B cell (primary cell): ENCODE measurements at regions not wholly inside any gene's neighbourhood (a gene's known extent, or its start where the extent isn't known, plus 50 kb on each side); places are given as distances from the start of the nearest gene placed in this dataset.

ENCODE experiments used
- ATAC-seq: fragments of 200-7000 bp; cut with Tn5 transposase; one replicate; pipeline ENCODE4 v1.10.0; 2021; ENCODE audit warnings: low read depth, mild to moderate bottlenecking, moderate number of reproducible peaks, moderate library complexity
- CTCF ChIA-PET: fragments of 350-600 bp; sonication (Branson Sonifier 250); formaldehyde crosslinking; loops from one replicate; lab custom pipeline; 2021; ENCODE audit warnings: antibody characterized with exemption, inconsistent platforms; lab: Charles Lee
- POLR2A ChIA-PET: fragments of 350-600 bp; sonication (Branson Sonifier 250); formaldehyde crosslinking; loops from one replicate; lab custom pipeline; 2021; ENCODE audit warnings: antibody characterized with exemption; lab: Charles Lee
- DNase-seq: peaks from one replicate; pipeline ENCODE4 v3.0.0; 2013
- H2AFZ ChIP-seq: 2 replicates; pipeline ENCODE4 v1.6.1; 2012; ENCODE audit warnings: mild to moderate bottlenecking, low read depth, low read length; ENCODE audit not compliant: insufficient read depth, poor library complexity, severe bottlenecking
- H3K27ac ChIP-seq, 2 donors: 1 replicate in 1 of 2; 2 replicates in 1 of 2; pipeline ENCODE4 v1.5.1; 2012 to 2013; ENCODE audit warnings: low read length in 2 of 2, mild to moderate bottlenecking in 2 of 2, moderate library complexity in 1 of 2
- H3K27me3 ChIP-seq, 4 experiments: fragments of 200-600 bp in 1 of 4; sonication (generic) in 1 of 4; replicated peaks in 1 of 4; 1 replicate in 2 of 4; 2 replicates in 2 of 4; pipeline versions ENCODE4 v1.6.1 to v1.7.0; 2013 to 2016; ENCODE audit warnings: low read length in 3 of 4, mild to moderate bottlenecking in 2 of 4, mixed read lengths in 1 of 4, moderate library complexity in 1 of 4; ENCODE audit not compliant: insufficient read depth in 4 of 4, control insufficient read depth in 3 of 4; ENCODE audit errors: control extremely low read depth in 1 of 4
- H3K36me3 ChIP-seq, 2 experiments: replicated peaks in 1 of 2; 1 replicate in 1 of 2; 2 replicates in 1 of 2; pipeline versions ENCODE4 v1.6.1 to v1.7.1; 2013; ENCODE audit warnings: low read length in 1 of 2; ENCODE audit not compliant: insufficient read depth in 2 of 2, control insufficient read depth in 1 of 2; ENCODE audit errors: control extremely low read depth in 1 of 2, extremely low read depth in 1 of 2
- H3K4me1 ChIP-seq, 2 donors: fragments of 200-600 bp in 1 of 2; sonication (generic) in 1 of 2; 1 replicate in 1 of 2; 2 replicates in 1 of 2; pipeline versions ENCODE4 v1.5.1 to v1.6.1; 2013 to 2017; ENCODE audit warnings: low read length in 2 of 2; ENCODE audit not compliant: control insufficient read depth in 2 of 2, insufficient read depth in 2 of 2
- H3K4me2 ChIP-seq: replicated peaks from 2 replicates; pipeline ENCODE3; 2012; ENCODE audit warnings: mild to moderate bottlenecking, low read depth, low read length; ENCODE audit not compliant: poor library complexity, severe bottlenecking
- H3K4me3 ChIP-seq, 5 experiments: fragments of 200-600 bp in 1 of 5; sonication (generic) in 1 of 5; 1 replicate in 3 of 5; 2 replicates in 2 of 5; pipeline versions ENCODE4 v1.5.1 to v1.7.0; 2011 to 2016; ENCODE audit warnings: low read length in 4 of 5, mild to moderate bottlenecking in 4 of 5, low read depth in 2 of 5, control low read depth in 1 of 5, moderate library complexity in 1 of 5; ENCODE audit not compliant: insufficient read depth in 1 of 5; ENCODE audit errors: control extremely low read depth in 1 of 5, extremely low read depth in 1 of 5
- H3K79me2 ChIP-seq: fragments of 200-600 bp; sonication (generic); one replicate; pipeline ENCODE4 v1.6.0; 2016; ENCODE audit warnings: low read length; ENCODE audit not compliant: control insufficient read depth, insufficient read depth
- H3K9ac ChIP-seq: fragments of 200-600 bp; sonication (generic); 2 replicates; pipeline ENCODE4 v1.6.1; 2017; ENCODE audit warnings: mild to moderate bottlenecking, low read length, moderate library complexity
- H3K9me3 ChIP-seq, 3 donors: one replicate each; pipeline versions ENCODE4 v1.6.1 to v1.7.1; 2013; ENCODE audit warnings: low read length in 2 of 3; ENCODE audit not compliant: control insufficient read depth in 2 of 3, insufficient read depth in 1 of 3; ENCODE audit errors: control extremely low read depth in 1 of 3
- H4K20me1 ChIP-seq: 2 replicates; pipeline ENCODE4 v1.6.0; 2012; ENCODE audit warnings: mild to moderate bottlenecking, low read length; ENCODE audit not compliant: insufficient read depth, control insufficient read depth, poor library complexity, severe bottlenecking
- H3K27ac Mint-ChIP-seq: one replicate; pipeline ENCODE4 v1.8.0; 2021; ENCODE audit warnings: mixed read lengths
- H3K27me3 Mint-ChIP-seq: one replicate; pipeline ENCODE4 v1.8.0; 2021; ENCODE audit warnings: mixed read lengths
- H3K4me1 Mint-ChIP-seq: one replicate; pipeline ENCODE4 v1.8.0; 2021; ENCODE audit warnings: mixed read lengths
- H3K4me3 Mint-ChIP-seq: one replicate; pipeline ENCODE4 v1.8.0; 2021; ENCODE audit warnings: mixed read lengths
- H3K9me3 Mint-ChIP-seq: one replicate; pipeline ENCODE4 v1.8.0; 2022; ENCODE audit warnings: mixed read lengths; ENCODE audit not compliant: insufficient read depth
- EZH2 ChIP-seq: IDR thresholded peaks from 2 replicates; pipeline ENCODE4 v1.6.1; 2012; ENCODE audit warnings: borderline replicate concordance, low read depth, mild to moderate bottlenecking, moderate library complexity, low read length; ENCODE audit not compliant: insufficient read depth, poor library complexity, severe bottlenecking
- WGBS: methylation state at CpG from one replicate; pipeline ENCODE4 v1.1.5; 2013; ENCODE audit warnings: missing lambda C conversion rate; ENCODE audit not compliant: insufficient coverage; 5-methylcytosine and 5-hydroxymethylcytosine counted together
- intact Hi-C: fragments of 100-400 bp; cut with micrococcal nuclease; formaldehyde crosslinking; loops from one replicate; pipeline ENCODE4 v1.10.0; 2022
- TF ChIP-seq, protein P1 (sequence below): fragments of 200-600 bp; IDR thresholded peaks from one replicate; pipeline ENCODE4 v1.8.0; 2022; ENCODE audit warnings: antibody characterized with exemption, mild to moderate bottlenecking

DNA sequence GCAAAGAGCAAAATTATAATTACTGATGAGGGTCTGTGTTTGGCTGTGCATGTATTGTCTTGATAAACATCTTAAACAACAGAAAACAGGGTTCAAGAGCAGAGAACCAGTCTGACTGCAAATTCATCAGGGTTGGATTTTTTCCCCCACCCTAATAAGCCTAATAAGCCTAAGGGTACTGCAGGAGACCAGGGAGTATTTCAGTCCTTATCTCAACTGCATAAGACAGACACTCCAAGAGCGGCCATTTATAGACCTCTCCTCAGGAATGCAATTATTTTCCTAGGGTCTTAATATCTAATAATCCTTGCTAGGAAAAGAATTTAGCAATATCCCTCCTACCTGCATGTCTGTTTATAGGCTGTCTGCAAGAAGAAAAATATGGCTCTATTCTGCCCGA is 2011.5 kb upstream of the PCDH20 start:
- Histone ChIP-seq H3K27ac (no peak overlapping the region), H3K9me3 (peaks cover 0 to 4% (median 0%) of the 10 kb centered on the region in 3 donors), H3K4me1 (no peaks in the 10 kb centered on the region), H3K79me2 (no peaks in the 10 kb centered on the region), H3K36me3 (no peaks in the 10 kb centered on the region), H3K9ac (no peak overlapping the region), H3K27me3 (no peaks in the 10 kb centered on the region), H3K4me2 (no peak overlapping the region), H2AFZ (no peak overlapping the region), H3K4me3 (no peak overlapping the region), H4K20me1 (no peaks in the 10 kb centered on the region)
- Mint-ChIP-seq H3K4me1 (no peaks in the 10 kb centered on the region), H3K27ac (no peak overlapping the region), H3K9me3 (peaks cover 13% of the 10 kb centered on the region), H3K4me3 (no peak overlapping the region), H3K27me3 (no peaks in the 10 kb centered on the region)
- ChIA-PET CTCF (no interaction called here), POLR2A (no interaction called here)
- ATAC-seq (no peak), DNase-seq (no peak)
- WGBS = 100% methylated on average over 1 of the region's 2 CpGs
- intact Hi-C loops = no loop called here
- no peak for TF ChIP-seq EZH2
- TF ChIP-seq, protein P1, sequence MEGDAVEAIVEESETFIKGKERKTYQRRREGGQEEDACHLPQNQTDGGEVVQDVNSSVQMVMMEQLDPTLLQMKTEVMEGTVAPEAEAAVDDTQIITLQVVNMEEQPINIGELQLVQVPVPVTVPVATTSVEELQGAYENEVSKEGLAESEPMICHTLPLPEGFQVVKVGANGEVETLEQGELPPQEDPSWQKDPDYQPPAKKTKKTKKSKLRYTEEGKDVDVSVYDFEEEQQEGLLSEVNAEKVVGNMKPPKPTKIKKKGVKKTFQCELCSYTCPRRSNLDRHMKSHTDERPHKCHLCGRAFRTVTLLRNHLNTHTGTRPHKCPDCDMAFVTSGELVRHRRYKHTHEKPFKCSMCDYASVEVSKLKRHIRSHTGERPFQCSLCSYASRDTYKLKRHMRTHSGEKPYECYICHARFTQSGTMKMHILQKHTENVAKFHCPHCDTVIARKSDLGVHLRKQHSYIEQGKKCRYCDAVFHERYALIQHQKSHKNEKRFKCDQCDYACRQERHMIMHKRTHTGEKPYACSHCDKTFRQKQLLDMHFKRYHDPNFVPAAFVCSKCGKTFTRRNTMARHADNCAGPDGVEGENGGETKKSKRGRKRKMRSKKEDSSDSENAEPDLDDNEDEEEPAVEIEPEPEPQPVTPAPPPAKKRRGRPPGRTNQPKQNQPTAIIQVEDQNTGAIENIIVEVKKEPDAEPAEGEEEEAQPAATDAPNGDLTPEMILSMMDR = no peak

DNA sequence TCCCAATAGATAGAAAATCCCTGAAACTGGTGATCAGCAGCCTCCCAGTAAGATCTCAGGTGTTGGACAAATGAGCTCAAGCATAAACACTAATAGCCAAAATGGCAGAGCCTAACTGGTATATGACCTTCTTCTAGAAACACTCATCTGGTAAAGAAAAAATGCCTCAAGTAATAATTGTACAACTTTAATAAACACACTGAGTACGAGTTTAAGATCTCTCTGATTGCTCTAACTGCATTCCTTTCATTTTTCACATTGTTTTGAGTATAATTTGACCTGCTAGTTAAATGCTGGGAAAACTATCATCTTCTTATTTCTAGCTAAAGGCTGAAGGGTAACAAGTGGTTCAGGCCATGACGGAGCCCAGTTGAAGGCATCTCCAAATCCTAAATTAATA is 2009.5 kb upstream of the PCDH20 start:
- Mint-ChIP-seq H3K27me3 (no peaks in the 10 kb centered on the region), H3K9me3 (peaks cover 16% of the 10 kb centered on the region), H3K27ac (no peak overlapping the region), H3K4me3 (no peak overlapping the region), H3K4me1 (no peaks in the 10 kb centered on the region)
- intact Hi-C loops = no loop called here
- ChIA-PET POLR2A (no interaction called here), CTCF (no interaction called here)
- ATAC-seq (no peak), DNase-seq (no peak)
- H3K4me1 ChIP-seq = no peaks in the 10 kb centered on the region
- WGBS = 80% methylated on average over 1 of the region's 2 CpGs
- no peak overlapping the region for H3K4me2 ChIP-seq
- no peaks in the 10 kb centered on the region for H3K27me3 ChIP-seq
- H3K4me3 ChIP-seq = no peak overlapping the region
- peaks cover 0 to 4% (median 0%) of the 10 kb centered on the region in 3 donors for H3K9me3 ChIP-seq
- H2AFZ ChIP-seq = no peak overlapping the region
- no peak overlapping the region for H3K27ac ChIP-seq
- no peaks in the 10 kb centered on the region for H3K79me2 ChIP-seq
- H4K20me1 ChIP-seq = no peaks in the 10 kb centered on the region
- no peak for TF ChIP-seq EZH2
- TF ChIP-seq, protein P1 = no peak
- H3K36me3 ChIP-seq = no peaks in the 10 kb centered on the region
- no peak overlapping the region for H3K9ac ChIP-seq
